Karpas-422 (cell line): ENCODE measurements at regions not wholly inside any gene's neighbourhood (a gene's known extent, or its start where the extent isn't known, plus 50 kb on each side); places are given as distances from the start of the nearest gene placed in this dataset.

Experiments
- DNase-seq: peaks from one replicate; pipeline ENCODE4 v3.0.0-alpha.2; 2015
- H2AFZ ChIP-seq: fragments of 200-600 bp; sonication (generic); 2 replicates; pipeline ENCODE4 v1.6.1; 2014; ENCODE audit warnings: antibody characterized with exemption, low read length, mixed read lengths
- H3K27ac ChIP-seq: fragments of 200-600 bp; sonication (generic); 2 replicates; pipeline ENCODE4 v1.5.1; 2014; ENCODE audit warnings: mild to moderate bottlenecking, low read length, moderate library complexity
- H3K27me3 ChIP-seq: fragments of 200-600 bp; sonication (generic); 2 replicates; pipeline ENCODE4 v1.6.1; 2014; ENCODE audit warnings: low read length, mixed read lengths
- H3K36me3 ChIP-seq: fragments of 200-600 bp; sonication (generic); 2 replicates; pipeline ENCODE4 v1.6.1; 2014; ENCODE audit warnings: low read length, mixed read lengths; ENCODE audit not compliant: insufficient read depth
- H3K4me1 ChIP-seq: fragments of 200-600 bp; sonication (generic); 2 replicates; pipeline ENCODE4 v1.6.1; 2014; ENCODE audit warnings: mild to moderate bottlenecking, low read length, mixed read lengths
- H3K4me2 ChIP-seq: fragments of 200-600 bp; sonication (generic); 2 replicates; pipeline ENCODE4 v1.6.1; 2014; ENCODE audit warnings: low read length, low read depth, mild to moderate bottlenecking; ENCODE audit not compliant: poor library complexity, severe bottlenecking
- H3K4me3 ChIP-seq: fragments of 200-600 bp; sonication (generic); 2 replicates; pipeline ENCODE4 v1.5.1; 2014; ENCODE audit warnings: mild to moderate bottlenecking, antibody characterized with exemption, low read length, mixed read lengths
- H3K79me2 ChIP-seq: fragments of 200-600 bp; sonication (generic); 2 replicates; pipeline ENCODE4 v1.6.1; 2014; ENCODE audit warnings: mild to moderate bottlenecking, low read length, mixed read lengths
- H3K9ac ChIP-seq: fragments of 200-600 bp; sonication (generic); 2 replicates; pipeline ENCODE4 v1.6.0; 2014; ENCODE audit warnings: low read length
- H3K9me2 ChIP-seq: fragments of 200-600 bp; sonication (generic), shearing (Covaris generic); replicated peaks from 2 replicates; pipeline ENCODE4 v1.6.0; 2014; ENCODE audit warnings: mild to moderate bottlenecking, low read length, moderate library complexity; ENCODE audit not compliant: insufficient read depth
- H3K9me3 ChIP-seq: fragments of 300-700, 200-600 bp; sonication (generic); 2 replicates; pipeline ENCODE4 v1.6.1; 2014; ENCODE audit warnings: low read length, mixed read lengths
- H4K20me1 ChIP-seq: fragments of 200-600 bp; sonication (generic); 2 replicates; pipeline ENCODE4 v1.6.1; 2014; ENCODE audit warnings: mild to moderate bottlenecking, antibody characterized with exemption, low read length, low read depth; ENCODE audit not compliant: insufficient read depth

DNA sequence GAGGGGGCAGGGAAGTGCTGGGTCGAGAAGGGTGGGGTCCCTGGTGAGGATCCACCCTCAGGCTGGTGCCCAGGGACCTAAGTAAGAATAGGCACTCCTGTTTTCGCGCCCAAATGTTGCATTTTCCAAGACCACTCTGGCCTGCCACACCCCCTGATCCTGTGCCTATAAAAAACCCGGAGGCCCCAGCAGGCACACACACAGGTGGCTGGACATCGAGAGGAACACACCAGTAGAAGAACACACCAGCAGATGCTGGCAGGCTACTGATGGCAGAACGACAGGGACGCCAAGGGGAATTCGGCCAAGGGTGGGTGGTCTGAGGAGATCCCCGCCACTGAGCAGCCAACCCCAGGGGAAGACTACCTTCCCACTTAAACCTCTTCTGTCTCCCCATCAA is 633.9 kb upstream of the POT1 start:
- no peaks in the 10 kb centered on the region for H3K9me2 ChIP-seq

DNA sequence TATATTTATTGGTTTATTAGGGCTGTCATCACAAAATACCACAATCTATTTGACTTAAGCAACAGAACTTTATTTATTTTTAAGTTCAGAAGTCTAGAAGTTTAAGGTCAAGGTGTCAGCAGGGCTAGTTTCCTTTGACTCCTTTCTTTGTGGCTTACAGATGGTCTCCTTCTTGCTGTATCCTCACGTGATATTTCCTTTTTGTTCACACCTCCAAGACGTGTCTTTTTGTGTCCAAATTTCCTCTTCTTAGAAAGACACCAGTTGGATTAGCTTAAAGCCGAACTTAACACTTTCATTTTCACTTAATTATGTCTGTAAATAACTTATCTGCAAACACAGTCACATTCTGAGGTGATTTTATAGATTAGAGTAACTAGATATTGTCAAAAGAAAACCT is 631.4 kb upstream of the POT1 start:
- no peak overlapping the region for H3K4me2 ChIP-seq
- no peak overlapping the region for H2AFZ ChIP-seq

More for the DNA sequence above, 633.9 kb upstream of the POT1 start:
- H3K4me1 ChIP-seq, result no peaks in the 10 kb centered on the region
- peaks cover 17% of the 10 kb centered on the region for H3K9me3 ChIP-seq
- no peak overlapping the region for H3K9ac ChIP-seq
- H3K4me3 ChIP-seq, result no peak overlapping the region
- no peak for DNase-seq
- H3K79me2 ChIP-seq, result no peaks in the 10 kb centered on the region
- H3K27me3 ChIP-seq, result no peaks in the 10 kb centered on the region
- H3K4me2 ChIP-seq, result no peak overlapping the region
- H3K36me3 ChIP-seq, result no peaks in the 10 kb centered on the region
- no peaks in the 10 kb centered on the region for H4K20me1 ChIP-seq
- H3K27ac ChIP-seq, result no peak overlapping the region
- H2AFZ ChIP-seq, result no peak overlapping the region

GRCh38 chr7:125559921-125560320 is 630.3 kb upstream of the POT1 start:
- no peaks in the 10 kb centered on the region for H3K4me1 ChIP-seq
- no peaks in the 10 kb centered on the region for H3K79me2 ChIP-seq
- no peak overlapping the region for H2AFZ ChIP-seq
- peaks cover 31% of the 10 kb centered on the region for H3K9me3 ChIP-seq
- no peak overlapping the region for H3K27ac ChIP-seq
- no peaks in the 10 kb centered on the region for H3K27me3 ChIP-seq
- DNase-seq, result no peak
- no peak overlapping the region for H3K4me2 ChIP-seq
- H3K36me3 ChIP-seq, result no peaks in the 10 kb centered on the region
- H3K9ac ChIP-seq, result no peak overlapping the region
- H3K9me2 ChIP-seq, result no peaks in the 10 kb centered on the region
- no peaks in the 10 kb centered on the region for H4K20me1 ChIP-seq
- no peak overlapping the region for H3K4me3 ChIP-seq

More for the DNA sequence above, 631.4 kb upstream of the POT1 start:
- H3K9me3 ChIP-seq, result peaks cover 25% of the 10 kb centered on the region
- no peaks in the 10 kb centered on the region for H3K27me3 ChIP-seq
- H3K4me3 ChIP-seq, result no peak overlapping the region
- H3K4me1 ChIP-seq, result no peaks in the 10 kb centered on the region
- no peaks in the 10 kb centered on the region for H3K9me2 ChIP-seq
- no peaks in the 10 kb centered on the region for H3K79me2 ChIP-seq
- DNase-seq, result no peak
- H3K9ac ChIP-seq, result no peak overlapping the region
- H4K20me1 ChIP-seq, result no peaks in the 10 kb centered on the region
- no peak overlapping the region for H3K27ac ChIP-seq
- no peaks in the 10 kb centered on the region for H3K36me3 ChIP-seq

GRCh38 chr7:125555916-125556315 is 626.3 kb upstream of the POT1 start:
- H3K9ac ChIP-seq, result no peak overlapping the region
- no peaks in the 10 kb centered on the region for H3K4me1 ChIP-seq
- H3K79me2 ChIP-seq, result no peaks in the 10 kb centered on the region
- peaks cover 32% of the 10 kb centered on the region for H3K9me3 ChIP-seq
- H3K27me3 ChIP-seq, result no peaks in the 10 kb centered on the region
- no peaks in the 10 kb centered on the region for H3K36me3 ChIP-seq
- no peak overlapping the region for H3K27ac ChIP-seq
- H3K9me2 ChIP-seq, result no peaks in the 10 kb centered on the region
- no peak for DNase-seq
- H3K4me3 ChIP-seq, result no peak overlapping the region
- no peaks in the 10 kb centered on the region for H4K20me1 ChIP-seq
- H3K4me2 ChIP-seq, result no peak overlapping the region
- H2AFZ ChIP-seq, result no peak overlapping the region

- Histone ChIP-seq H3K4me2 (no peak overlapping the region), H3K9me3 (peaks cover 21% of the 10 kb centered on the region), H3K9me2 (no peaks in the 10 kb centered on the region), H3K4me3 (no peak overlapping the region), H2AFZ (no peak overlapping the region), H3K36me3 (no peaks in the 10 kb centered on the region), H3K27ac (no peak overlapping the region), H3K27me3 (no peaks in the 10 kb centered on the region), H3K79me2 (no peaks in the 10 kb centered on the region), H3K9ac (no peak overlapping the region), H3K4me1 (no peaks in the 10 kb centered on the region), H4K20me1 (no peaks in the 10 kb centered on the region)
- no peak for DNase-seq
Observed at GRCh38 chr7:125551008-125551407, 621.4 kb upstream of the POT1 start.

GRCh38 chr7:125547505-125547904 is 617.9 kb upstream of the POT1 start:
- H3K9me3 ChIP-seq, result peaks cover 19% of the 10 kb centered on the region
- H3K36me3 ChIP-seq, result no peaks in the 10 kb centered on the region
- no peaks in the 10 kb centered on the region for H3K4me1 ChIP-seq
- no peaks in the 10 kb centered on the region for H4K20me1 ChIP-seq
- H3K79me2 ChIP-seq, result no peaks in the 10 kb centered on the region
- no peak for DNase-seq
- no peak overlapping the region for H2AFZ ChIP-seq
- H3K27ac ChIP-seq, result no peak overlapping the region
- no peaks in the 10 kb centered on the region for H3K9me2 ChIP-seq
- no peak overlapping the region for H3K9ac ChIP-seq
- no peak overlapping the region for H3K4me3 ChIP-seq
- H3K27me3 ChIP-seq, result no peaks in the 10 kb centered on the region
- H3K4me2 ChIP-seq, result no peak overlapping the region

DNA sequence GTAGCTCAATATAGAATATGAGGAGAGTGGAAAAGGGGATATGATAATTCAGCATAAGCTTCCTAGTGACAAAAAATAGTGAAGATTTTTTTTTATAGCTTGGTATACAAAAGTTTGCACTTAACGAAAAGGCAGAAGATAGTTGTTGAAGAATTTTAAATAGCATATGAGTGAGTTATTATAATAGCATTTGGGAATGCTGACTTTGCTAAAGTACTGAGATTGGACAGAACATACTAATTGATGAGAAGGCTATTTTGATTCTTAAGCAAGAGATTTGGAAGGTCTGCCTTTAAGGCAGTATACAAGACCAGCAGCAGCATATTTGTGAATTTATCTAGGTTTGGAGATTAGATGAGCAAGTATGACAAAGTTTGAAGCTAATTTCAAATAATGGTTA is 600.9 kb upstream of the POT1 start:
- Histone ChIP-seq H3K9me2 (no peaks in the 10 kb centered on the region), H3K36me3 (no peaks in the 10 kb centered on the region), H3K4me2 (no peak overlapping the region), H2AFZ (no peak overlapping the region), H3K79me2 (no peaks in the 10 kb centered on the region), H3K4me3 (no peak overlapping the region), H4K20me1 (no peaks in the 10 kb centered on the region), H3K27me3 (no peaks in the 10 kb centered on the region), H3K27ac (no peak overlapping the region), H3K4me1 (no peaks in the 10 kb centered on the region), H3K9ac (no peak overlapping the region), H3K9me3 (peaks cover 33% of the 10 kb centered on the region)
- no peak for DNase-seq

GRCh38 chr7:125529249-125529648 is 599.6 kb upstream of the POT1 start:
- Histone ChIP-seq H3K4me1 (no peaks in the 10 kb centered on the region), H3K9me2 (no peaks in the 10 kb centered on the region), H3K36me3 (no peaks in the 10 kb centered on the region), H2AFZ (no peak overlapping the region), H3K4me3 (no peak overlapping the region), H3K9me3 (peaks cover 38% of the 10 kb centered on the region; the same call in 1 of the 2 replicates), H3K27ac (no peak overlapping the region), H4K20me1 (no peaks in the 10 kb centered on the region), H3K79me2 (no peaks in the 10 kb centered on the region), H3K9ac (no peak overlapping the region), H3K27me3 (no peaks in the 10 kb centered on the region), H3K4me2 (no peak overlapping the region)
- DNase-seq, result no peak

GRCh38 chr7:125526958-125527357 is 597.3 kb upstream of the POT1 start:
- no peaks in the 10 kb centered on the region for H3K27me3 ChIP-seq
- no peak for DNase-seq
- no peaks in the 10 kb centered on the region for H3K9me2 ChIP-seq
- H3K4me3 ChIP-seq, result no peak overlapping the region
- no peak overlapping the region for H2AFZ ChIP-seq
- no peaks in the 10 kb centered on the region for H3K36me3 ChIP-seq
- no peaks in the 10 kb centered on the region for H3K79me2 ChIP-seq
- no peak overlapping the region for H3K27ac ChIP-seq
- H3K9me3 ChIP-seq, result peaks cover 23% of the 10 kb centered on the region; the same call in 1 of the 2 replicates
- H3K4me2 ChIP-seq, result no peak overlapping the region
- no peaks in the 10 kb centered on the region for H3K4me1 ChIP-seq
- H3K9ac ChIP-seq, result no peak overlapping the region
- no peaks in the 10 kb centered on the region for H4K20me1 ChIP-seq
